H1 (cell line): ENCODE measurements at regions not wholly inside any gene's neighbourhood (a gene's known extent, or its start where the extent isn't known, plus 50 kb on each side); places are given as distances from the start of the nearest gene placed in this dataset.

ENCODE experiments used
- CTCF ChIA-PET: fragments of 300-600 bp; sonication (Branson Sonifier 250); formaldehyde crosslinking; loops from one replicate; lab custom pipeline; 2021; ENCODE audit not compliant: partially characterized antibody; lab: Charles Lee
- POLR2A ChIA-PET: fragments of 300-600 bp; sonication (Branson Sonifier 250); formaldehyde crosslinking; loops from one replicate; lab custom pipeline; 2021; ENCODE audit warnings: inconsistent platforms; ENCODE audit not compliant: partially characterized antibody; lab: Charles Lee
- DNase-seq, 2 experiments: peaks; one replicate each; pipeline versions ENCODE4 v3.0.0 to v3.0.0-alpha.2; 2010 to 2022; ENCODE audit warnings: low spot score in 2 of 2, low read depth in 1 of 2, mixed read lengths in 1 of 2
- FAIRE-seq: peaks from 2 replicates; lab custom pipeline; 2011; peaks lifted over from hg19 to GRCh38; lab: Jason Lieb, UNC
- H2AFZ ChIP-seq: 2 replicates; pipeline ENCODE4 v1.8.1; 2012; ENCODE audit warnings: low read length, inconsistent platforms
- H2AK5ac ChIP-seq: 2 replicates; pipeline ENCODE4 v1.6.1; 2013; ENCODE audit warnings: low read depth, low read length
- H2BK120ac ChIP-seq: replicated peaks from 2 replicates; pipeline ENCODE3; 2013; ENCODE audit warnings: low read depth, low read length, inconsistent platforms
- H2BK12ac ChIP-seq: 2 replicates; pipeline ENCODE4 v1.6.1; 2013; ENCODE audit warnings: low read depth, low read length
- H2BK15ac ChIP-seq: 2 replicates; pipeline ENCODE4 v1.6.1; 2013; ENCODE audit warnings: low read length
- H2BK20ac ChIP-seq: 2 replicates; pipeline ENCODE4 v1.6.1; 2013; ENCODE audit warnings: low read length
- H2BK5ac ChIP-seq: 2 replicates; pipeline ENCODE4 v1.6.1; 2013; ENCODE audit warnings: low read depth, low read length
- H3K14ac ChIP-seq: 2 replicates; pipeline ENCODE4 v1.6.1; 2013; ENCODE audit warnings: inconsistent platforms; ENCODE audit not compliant: insufficient read length
- H3K18ac ChIP-seq: 2 replicates; pipeline ENCODE4 v1.6.1; 2013; ENCODE audit warnings: low read length; ENCODE audit errors: extremely low read depth
- H3K23ac ChIP-seq: 2 replicates; pipeline ENCODE4 v1.6.1; 2013; ENCODE audit warnings: inconsistent platforms; ENCODE audit not compliant: insufficient read length
- H3K23me2 ChIP-seq: 2 replicates; pipeline ENCODE4 v1.6.1; 2013; ENCODE audit warnings: low read depth, low read length
- H3K27ac ChIP-seq: 2 replicates; pipeline ENCODE4 v1.6.1; 2011; ENCODE audit warnings: low read depth, low read length, inconsistent platforms
- H3K27me3 ChIP-seq, 4 experiments: replicated peaks in 1 of 4; 1 replicate in 1 of 4; 2 replicates in 3 of 4; pipeline versions ENCODE4 v1.6.1 to v1.8.1; 2011 to 2013; ENCODE audit warnings: low read length in 3 of 4, mild to moderate bottlenecking in 3 of 4, inconsistent platforms in 2 of 4, mixed read lengths in 2 of 4, moderate library complexity in 1 of 4; ENCODE audit not compliant: control insufficient read depth in 3 of 4, insufficient read depth in 3 of 4; ENCODE audit errors: extremely low read depth in 1 of 4
- H3K36me3 ChIP-seq, 4 experiments: 2 replicates each; pipeline versions ENCODE4 v1.6.1 to v1.8.1; 2011 to 2013; ENCODE audit warnings: mild to moderate bottlenecking in 4 of 4, low read length in 3 of 4, moderate library complexity in 2 of 4, control low read depth in 1 of 4, inconsistent platforms in 1 of 4; ENCODE audit not compliant: insufficient read depth in 4 of 4, control insufficient read depth in 2 of 4
- H3K4ac ChIP-seq: replicated peaks from 2 replicates; pipeline ENCODE3; 2013; ENCODE audit warnings: low read length, low read depth, mixed read lengths, inconsistent platforms; ENCODE audit not compliant: insufficient read length
- H3K4me1 ChIP-seq, 4 experiments: replicated peaks in 1 of 4; 1 replicate in 1 of 4; 2 replicates in 3 of 4; pipeline versions ENCODE4 v1.6.1 to v1.8.1; 2011 to 2013; ENCODE audit warnings: low read length in 3 of 4, inconsistent platforms in 2 of 4, mixed read lengths in 1 of 4; ENCODE audit not compliant: insufficient read depth in 4 of 4, control insufficient read depth in 3 of 4
- H3K4me2 ChIP-seq, 2 experiments: 2 replicates each; pipeline versions ENCODE4 v1.6.1 to v1.8.1; 2011 to 2013; ENCODE audit warnings: low read depth in 2 of 2, low read length in 2 of 2, control low read depth in 1 of 2, inconsistent platforms in 1 of 2, mild to moderate bottlenecking in 1 of 2; ENCODE audit not compliant: insufficient read depth in 1 of 2
- H3K4me3 ChIP-seq, 4 experiments: fragments of 200-600, 300-600 bp in 1 of 4; sonication (generic), shearing (Covaris generic), sonication (Bioruptor Twin) in 1 of 4; 2 replicates each; pipeline versions ENCODE4 v1.5.1 to v1.8.1; 2011 to 2016; ENCODE audit warnings: low read length in 4 of 4, low read depth in 3 of 4, control low read depth in 2 of 4, inconsistent platforms in 2 of 4, mild to moderate bottlenecking in 2 of 4, mixed read lengths in 1 of 4, moderate library complexity in 1 of 4; ENCODE audit not compliant: insufficient read depth in 2 of 4; ENCODE audit errors: extremely low read depth in 1 of 4
- H3K56ac ChIP-seq: replicated peaks from 2 replicates; pipeline ENCODE3; 2013; ENCODE audit warnings: low read depth, mild to moderate bottlenecking, mixed read lengths, low read length, inconsistent platforms; ENCODE audit not compliant: insufficient read length
- H3K79me1 ChIP-seq: 2 replicates; pipeline ENCODE4 v1.6.1; 2013; ENCODE audit warnings: low read depth, low read length, control low read depth
- H3K79me2 ChIP-seq, 2 experiments: 2 replicates each; pipeline versions ENCODE4 v1.6.1 to v1.8.1; 2012 to 2013; ENCODE audit warnings: low read length in 2 of 2, mild to moderate bottlenecking in 2 of 2, inconsistent platforms in 1 of 2; ENCODE audit not compliant: insufficient read depth in 2 of 2, control insufficient read depth in 1 of 2
- H3K9ac ChIP-seq, 4 experiments: replicated peaks in 1 of 4; 1 replicate in 1 of 4; 2 replicates in 3 of 4; pipeline versions ENCODE4 v1.6.1 to v1.8.1; 2011 to 2013; ENCODE audit warnings: low read depth in 3 of 4, low read length in 3 of 4, control low read depth in 2 of 4, mild to moderate bottlenecking in 2 of 4, moderate library complexity in 2 of 4, inconsistent platforms in 1 of 4; ENCODE audit errors: extremely low read depth in 1 of 4
- H3K9me3 ChIP-seq, 2 experiments: 2 replicates each; pipeline versions ENCODE4 v1.6.1 to v1.8.1; 2012 to 2013; ENCODE audit warnings: mild to moderate bottlenecking in 2 of 2, moderate library complexity in 2 of 2, control low read depth in 1 of 2, inconsistent platforms in 1 of 2, low read depth in 1 of 2, low read length in 1 of 2, mixed read lengths in 1 of 2; ENCODE audit not compliant: insufficient read depth in 2 of 2
- H4K20me1 ChIP-seq, 2 experiments: replicated peaks in 1 of 2; 2 replicates each; pipeline versions ENCODE3 to v1.8.1; 2011 to 2013; ENCODE audit warnings: inconsistent platforms in 2 of 2, low read length in 2 of 2, mild to moderate bottlenecking in 1 of 2; ENCODE audit not compliant: insufficient read depth in 2 of 2, control insufficient read depth in 1 of 2
- H4K5ac ChIP-seq: 2 replicates; pipeline ENCODE4 v1.6.1; 2013; ENCODE audit warnings: low read length, low read depth, mixed read lengths, inconsistent platforms; ENCODE audit not compliant: insufficient read length
- H4K8ac ChIP-seq: 2 replicates; pipeline ENCODE4 v1.8.0; 2013; ENCODE audit warnings: mild to moderate bottlenecking, moderate library complexity, low read length, inconsistent platforms; ENCODE audit not compliant: insufficient read depth; ENCODE audit errors: extremely low read depth
- H4K91ac ChIP-seq: replicated peaks from 2 replicates; pipeline ENCODE3; 2013; ENCODE audit warnings: low read length, mixed read lengths, inconsistent platforms; ENCODE audit not compliant: insufficient read length
- CTBP2 ChIP-seq: IDR thresholded peaks from 2 replicates; pipeline ENCODE4 v1.7.0; 2011; ENCODE audit warnings: borderline replicate concordance, mild to moderate bottlenecking, moderate library complexity, mixed read lengths, low read length; ENCODE audit not compliant: insufficient read depth, insufficient read length
- RXRA ChIP-seq: IDR thresholded peaks from 2 replicates; pipeline ENCODE4 v1.6.1; 2011; ENCODE audit warnings: low read depth, mild to moderate bottlenecking, low read length, moderate library complexity; ENCODE audit not compliant: insufficient read depth
- SIRT6 ChIP-seq: IDR thresholded peaks from one replicate; pipeline ENCODE4 v1.7.1; 2012; ENCODE audit warnings: low read length, inconsistent platforms
- WGBS, 2 experiments: shearing (Covaris generic) in 1 of 2; methylation state at CpG; one replicate each; pipeline versions ENCODE4 v1.1.6 to v1.1.7; 2013 to 2015; ENCODE audit warnings: low lambda C conversion rate in 2 of 2, mixed read lengths in 2 of 2, inconsistent platforms in 1 of 2, low coverage in 1 of 2, missing lambda C conversion rate in 1 of 2; ENCODE audit not compliant: insufficient replicate concordance in 2 of 2, insufficient coverage in 1 of 2, insufficient read length in 1 of 2; ENCODE audit errors: extremely low coverage in 1 of 2, missing lambda C conversion rate in 1 of 2; 5-methylcytosine and 5-hydroxymethylcytosine counted together

DNA sequence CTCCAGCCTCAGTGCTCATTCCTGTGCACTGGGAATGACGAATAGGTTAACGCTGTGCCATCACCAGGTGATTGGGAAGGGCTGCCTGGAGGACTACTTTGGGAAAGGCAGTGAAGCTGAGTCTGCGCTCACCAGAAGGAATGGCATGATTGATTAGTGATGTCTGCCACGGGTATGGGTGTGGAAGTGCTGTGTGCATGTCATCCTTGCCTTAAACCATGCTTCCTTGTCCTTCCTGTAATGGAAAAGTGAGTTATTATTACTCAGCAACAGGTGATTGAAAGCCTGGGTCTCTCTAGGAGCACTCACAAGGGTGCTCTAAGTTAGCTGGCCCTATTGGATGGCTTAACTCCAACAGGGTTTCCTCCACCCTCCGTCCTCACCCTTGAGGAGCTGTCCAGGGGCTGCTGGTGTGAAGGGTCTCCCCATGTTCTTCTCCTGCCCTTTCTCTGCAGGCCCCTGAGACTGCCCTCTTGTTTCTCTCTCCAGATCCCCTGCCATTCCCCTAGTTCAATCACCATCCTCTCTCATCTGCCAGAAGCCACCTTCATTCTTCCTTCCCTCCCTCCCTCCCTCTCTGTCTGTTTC lies 121.9 kb upstream of the NECTIN1 start:
- Histone ChIP-seq H3K4me3 (no peak overlapping the region), H3K9me3 (peaks cover 0 to 2% of the 10 kb centered on the region in 2 experiments; a peak in 1 of 4 replicates), H4K91ac (no peak overlapping the region), H3K9ac (no peak overlapping the region), H2BK120ac (no peak overlapping the region), H3K23me2 (no peaks in the 10 kb centered on the region), H3K14ac (no peak overlapping the region), H4K20me1 (no peaks in the 10 kb centered on the region), H3K18ac (no peak overlapping the region), H3K79me1 (no peaks in the 10 kb centered on the region), H2BK12ac (no peak overlapping the region), H3K36me3 (no peaks in the 10 kb centered on the region), H3K4ac (no peak overlapping the region), H2BK15ac (no peak overlapping the region), H4K5ac (no peak overlapping the region), H2AK5ac (no peak overlapping the region), H3K27ac (no peak overlapping the region), H3K4me1 (no peaks in the 10 kb centered on the region), H3K23ac (no peak overlapping the region), H3K27me3 (no peaks in the 10 kb centered on the region; a peak in 1 of 7 replicates), H3K4me2 (no peak overlapping the region), H2AFZ (no peak overlapping the region), H4K8ac (peak overlapping the region; percentile 65; the same call in 1 of the 2 replicates), H2BK5ac (no peak overlapping the region), H3K79me2 (no peaks in the 10 kb centered on the region), H3K56ac (no peak overlapping the region), H2BK20ac (no peak overlapping the region)
- peak; percentile 99 for FAIRE-seq
- WGBS, 2 experiments, result 88% methylated on average over 5 of the region's 5 CpGs; no CpG with 5 or more reads in 1 of the 2 experiments
- DNase-seq, result no peak
- ChIA-PET CTCF (interaction anchor here (0.8 to 0.9 kb wide), 2 partner anchors 69 to 108 kb away, joined by 3 read pairs; no protein-coding TSS in a partner anchor), POLR2A (no interaction called here)
- TF ChIP-seq CTBP2 (no peak), SIRT6 (no peak), RXRA (no peak)
